GM12891 (cell line): ENCODE measurements at regions not wholly inside any gene's neighbourhood (a gene's known extent, or its start where the extent isn't known, plus 50 kb on each side); places are given as distances from the start of the nearest gene placed in this dataset.

Source experiments
- DNase-seq: peaks from one replicate; pipeline ENCODE4 v3.0.0; 2011; ENCODE audit warnings: low spot score; ENCODE audit not compliant: insufficient read length
- FAIRE-seq: peaks from 2 replicates; lab custom pipeline; 2011; peaks lifted over from hg19 to GRCh38; lab: Jason Lieb, UNC
- PAX5 ChIP-seq: IDR thresholded peaks from 2 replicates; pipeline ENCODE4 v1.6.1; 2011; ENCODE audit warnings: low read length, moderate library complexity, mild to moderate bottlenecking; ENCODE audit not compliant: insufficient read depth, severe bottlenecking
- POLR2A ChIP-seq: IDR thresholded peaks from 2 replicates; pipeline ENCODE4 v1.6.1; 2011; ENCODE audit warnings: low read depth, low read length, control low read depth
- POLR2AphosphoS5 ChIP-seq: IDR thresholded peaks from 2 replicates; pipeline ENCODE4 v1.6.1; 2011; ENCODE audit warnings: low read depth, low read length, control low read depth
- POU2F2 ChIP-seq: IDR thresholded peaks from 2 replicates; pipeline ENCODE4 v1.6.1; 2011; ENCODE audit warnings: low read depth, mild to moderate bottlenecking, control low read depth, low read length, moderate library complexity
- SPI1 ChIP-seq: IDR thresholded peaks from 2 replicates; pipeline ENCODE4 v1.6.1; 2011; ENCODE audit warnings: low read depth, low read length, control low read depth
- TAF1 ChIP-seq: IDR thresholded peaks from 2 replicates; pipeline ENCODE4 v1.6.1; 2011; ENCODE audit warnings: low read depth, low read length, control low read depth

DNA sequence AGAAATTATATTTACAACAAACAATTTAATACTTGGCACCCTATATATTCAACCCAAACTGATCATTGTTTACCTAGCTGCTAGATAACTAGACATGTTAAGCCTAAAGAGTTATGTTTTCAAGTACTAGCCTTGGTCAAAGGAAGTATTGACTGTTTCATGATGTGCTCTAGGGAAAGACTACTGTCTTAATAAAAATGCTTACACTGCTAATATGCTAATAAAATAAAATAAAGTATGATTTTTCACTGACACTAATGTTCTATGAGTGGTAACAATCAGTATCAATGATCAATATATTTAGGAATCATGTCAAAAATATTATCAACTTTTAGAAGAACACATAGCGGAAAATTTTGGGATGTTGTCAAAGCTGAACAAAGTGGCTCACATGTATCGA, 225.5 kb downstream of the OSR1 start:
- FAIRE-seq: no peak
- no peak for DNase-seq
- no peak for TF ChIP-seq PAX5
- no peak for TF ChIP-seq POLR2AphosphoS5
- TF ChIP-seq POU2F2: no peak
- TF ChIP-seq SPI1: no peak
- TF ChIP-seq TAF1: no peak
- no peak for TF ChIP-seq POLR2A

DNA sequence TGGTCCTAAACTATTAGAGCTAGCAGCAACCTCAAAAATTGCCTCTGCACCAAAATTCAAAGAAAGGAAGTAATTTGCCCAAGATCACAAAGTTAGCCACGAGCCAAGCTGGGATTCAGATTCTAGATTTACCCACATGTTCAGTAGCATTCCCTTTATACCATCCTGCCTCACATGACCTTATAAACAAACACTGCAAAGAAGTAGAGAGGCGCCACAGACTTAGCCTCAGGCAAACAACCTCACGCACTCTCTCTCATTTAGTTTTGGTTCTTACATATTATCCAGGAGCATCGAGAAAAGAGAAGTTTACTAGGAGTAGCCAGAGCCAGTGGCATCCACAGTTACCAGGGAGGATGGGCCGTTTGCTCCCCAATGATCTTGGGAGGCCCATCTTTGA, 226.6 kb downstream of the OSR1 start:
- no peak for FAIRE-seq
- TF ChIP-seq POU2F2 (no peak), POLR2A (no peak), POLR2AphosphoS5 (no peak), SPI1 (no peak)

DNA sequence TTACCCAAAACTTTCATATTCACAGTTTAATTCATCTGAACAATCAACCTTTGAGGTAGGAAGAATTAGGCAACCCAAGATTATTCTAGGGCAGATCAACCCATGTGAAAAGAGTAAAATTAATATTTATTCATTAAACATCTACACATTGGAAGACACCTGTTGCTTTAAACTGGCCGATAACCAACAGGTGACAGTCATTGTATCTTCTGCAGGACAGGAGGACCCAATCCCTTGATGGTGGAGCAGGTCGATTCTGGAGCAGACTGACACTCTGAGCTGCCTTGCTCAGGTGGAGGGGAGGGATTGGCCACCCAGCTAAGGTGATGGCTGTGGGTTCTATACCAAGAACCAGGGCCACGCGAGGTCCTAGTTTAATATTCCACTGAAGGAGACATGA, 230.3 kb downstream of the OSR1 start:
- FAIRE-seq: no peak
- DNase-seq: no peak
- no peak for TF ChIP-seq POLR2AphosphoS5
- TF ChIP-seq PAX5: no peak

More for the DNA sequence above, 226.6 kb downstream of the OSR1 start:
- DNase-seq: no peak

DNA sequence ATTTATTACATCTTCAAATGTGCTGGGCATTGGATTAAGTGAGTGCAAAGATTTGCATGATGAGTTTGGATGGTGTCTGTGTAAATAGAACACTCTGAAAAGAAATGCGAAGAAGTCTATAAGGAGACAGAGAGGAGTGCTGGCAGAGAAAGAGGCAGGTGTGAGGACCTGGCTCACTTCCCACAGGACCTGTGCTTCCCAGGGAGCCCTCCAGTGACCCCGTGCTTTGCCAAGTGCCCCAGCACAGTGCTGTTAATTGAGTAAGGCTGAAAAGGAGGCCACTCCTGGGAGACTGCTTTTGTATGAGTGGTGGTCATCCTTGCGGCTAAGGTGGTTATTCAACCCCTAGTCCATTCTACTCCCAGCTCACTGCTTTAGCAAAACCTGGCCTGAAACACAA, 230.8 kb downstream of the OSR1 start:
- TF ChIP-seq POU2F2 (no peak), SPI1 (no peak), POLR2AphosphoS5 (no peak), TAF1 (no peak)
- FAIRE-seq (no peak), DNase-seq (no peak)

DNA sequence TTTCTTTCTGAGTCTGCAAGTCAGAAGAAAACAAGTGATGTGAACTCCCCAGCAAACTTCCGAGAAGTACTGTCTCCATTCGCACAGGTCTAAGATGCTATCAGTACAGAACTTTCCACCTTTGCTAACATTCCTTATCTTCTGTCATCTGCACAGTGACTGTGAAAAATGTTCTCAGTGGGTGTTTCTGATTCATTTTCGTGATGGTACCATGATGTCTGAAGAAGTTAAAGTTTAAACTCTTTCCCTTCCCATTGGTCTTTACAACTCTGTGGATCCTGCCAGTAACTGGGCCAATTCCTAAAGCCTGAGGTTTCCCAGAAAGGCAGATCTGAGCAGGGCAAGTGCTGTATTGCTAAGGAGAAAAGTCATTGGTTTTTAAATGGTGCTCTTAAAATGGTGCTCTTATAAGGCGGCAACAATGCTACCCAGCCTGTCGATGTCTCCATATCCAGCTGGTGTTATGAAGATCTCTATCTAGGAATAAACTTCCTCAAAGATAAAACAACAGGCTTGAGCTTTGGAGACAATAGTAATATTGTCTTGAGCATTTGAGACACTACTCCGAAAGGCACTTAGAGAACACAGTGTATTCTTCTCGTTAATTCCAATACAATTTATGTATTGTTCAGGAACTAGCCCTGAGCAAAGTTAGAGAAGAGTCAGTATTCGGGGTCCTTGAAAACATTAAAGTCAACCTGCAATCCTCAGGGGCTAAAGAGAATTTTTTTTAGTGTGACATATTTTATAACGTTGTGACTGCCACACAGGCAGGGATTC, 232.3 kb downstream of the OSR1 start:
- DNase-seq (no peak), FAIRE-seq (no peak)
- TF ChIP-seq TAF1: no peak

DNA sequence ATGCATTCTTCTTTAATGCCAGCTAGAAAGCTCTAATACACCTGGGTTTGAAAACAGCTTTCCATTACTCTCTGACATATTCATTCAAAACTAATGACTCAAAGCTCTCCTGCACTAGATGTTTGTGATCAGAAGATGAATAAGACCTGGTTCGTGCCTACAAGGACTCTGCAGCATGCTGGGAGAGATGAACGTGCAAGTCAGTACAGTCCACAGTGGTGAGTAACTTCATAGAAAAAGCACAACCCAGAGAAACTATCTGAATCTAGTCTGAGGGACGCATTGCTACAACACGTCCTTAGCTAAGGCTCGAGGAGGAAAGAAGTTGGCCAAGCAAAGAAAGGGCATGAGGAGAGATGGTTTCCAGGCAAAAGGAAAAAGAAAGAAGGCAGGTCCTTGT, 234.3 kb downstream of the OSR1 start:
- DNase-seq: no peak

DNA sequence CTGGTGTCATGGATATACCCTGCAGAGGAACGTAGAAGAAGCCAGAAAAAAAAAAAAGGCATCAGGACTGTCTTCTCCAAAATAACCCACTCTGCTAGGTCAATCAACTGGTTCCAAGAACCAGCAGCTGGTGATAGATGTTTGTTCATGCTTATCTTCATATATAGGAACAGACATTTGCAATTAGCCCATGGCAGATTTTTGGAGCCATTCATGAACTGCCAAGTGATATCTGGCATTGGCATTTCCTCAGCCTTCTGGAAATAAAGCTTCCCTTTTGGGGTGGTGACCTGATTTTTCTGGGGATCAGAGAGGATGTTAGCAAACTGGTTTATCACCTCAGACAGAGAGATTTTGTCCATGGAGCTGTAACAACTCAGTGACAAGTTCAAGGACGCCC, 234.9 kb downstream of the OSR1 start:
- no peak for DNase-seq
- TF ChIP-seq TAF1: no peak
- TF ChIP-seq SPI1: no peak
- TF ChIP-seq POLR2AphosphoS5: no peak
- no peak for TF ChIP-seq POLR2A
- TF ChIP-seq POU2F2: no peak
- FAIRE-seq: no peak

More for the DNA sequence above, 234.3 kb downstream of the OSR1 start:
- FAIRE-seq: no peak
- TF ChIP-seq PAX5 (no peak), POU2F2 (no peak)

DNA sequence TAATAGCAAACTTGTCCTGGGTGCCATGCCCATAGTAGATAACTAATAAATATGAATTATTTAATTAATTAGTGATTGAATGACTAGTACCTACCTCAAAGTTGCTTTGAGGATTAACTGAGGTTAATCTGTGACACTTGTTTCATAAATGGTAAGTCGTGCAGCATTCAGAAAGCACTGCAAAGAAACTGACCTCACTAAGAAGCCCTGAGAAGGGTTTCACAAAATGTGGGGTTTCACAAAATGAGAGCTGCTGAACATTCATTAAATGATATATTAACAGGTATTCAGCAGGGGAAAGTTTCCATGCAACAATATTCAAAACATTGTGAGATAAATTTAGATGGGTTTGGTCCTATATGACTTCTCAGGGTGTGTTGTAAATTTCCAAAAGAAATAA, 236.2 kb downstream of the OSR1 start:
- DNase-seq (no peak), FAIRE-seq (no peak)
- TF ChIP-seq SPI1 (no peak), TAF1 (no peak), POLR2AphosphoS5 (no peak), POU2F2 (no peak), PAX5 (no peak), POLR2A (no peak)

DNA sequence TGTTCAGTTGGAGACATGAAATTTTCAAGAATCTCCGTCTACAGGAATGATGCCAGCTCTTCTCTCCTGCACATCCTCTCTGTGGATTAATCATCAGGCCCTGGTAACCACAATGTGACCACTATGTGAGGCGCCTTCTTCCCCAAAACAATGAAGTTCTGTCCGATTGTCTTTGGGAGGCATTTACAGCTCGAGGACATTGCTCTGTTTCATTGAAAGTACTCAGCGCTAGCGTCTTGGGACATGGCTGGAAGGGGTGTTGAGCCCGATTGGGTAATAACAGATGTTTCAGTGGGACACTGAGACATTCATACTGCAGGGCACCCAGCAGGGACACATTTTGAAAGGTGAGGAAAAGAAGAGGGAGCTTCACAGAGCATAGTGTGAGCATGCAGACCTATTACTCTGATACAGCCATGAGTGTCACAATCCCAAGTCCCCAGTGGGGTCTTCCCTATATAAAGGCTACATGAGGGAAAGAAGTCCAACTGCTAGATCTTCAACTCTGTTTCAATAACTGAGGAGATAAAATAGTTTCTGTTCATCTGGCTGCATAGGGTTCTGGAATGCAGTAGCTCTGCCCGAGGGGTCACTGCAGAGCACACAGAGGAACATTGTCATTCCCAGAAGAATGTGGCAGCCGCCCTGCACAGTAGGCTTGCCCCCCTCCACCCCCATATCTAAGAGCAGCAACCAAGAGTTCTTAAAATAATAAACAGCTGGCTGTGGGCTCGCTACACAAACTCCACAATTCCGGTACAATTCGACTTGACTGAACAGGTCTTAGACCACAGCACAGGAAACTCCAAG, 237.3 kb downstream of the OSR1 start:
- no peak for DNase-seq
- TF ChIP-seq POU2F2: no peak
- no peak for TF ChIP-seq POLR2AphosphoS5
- FAIRE-seq: no peak

DNA sequence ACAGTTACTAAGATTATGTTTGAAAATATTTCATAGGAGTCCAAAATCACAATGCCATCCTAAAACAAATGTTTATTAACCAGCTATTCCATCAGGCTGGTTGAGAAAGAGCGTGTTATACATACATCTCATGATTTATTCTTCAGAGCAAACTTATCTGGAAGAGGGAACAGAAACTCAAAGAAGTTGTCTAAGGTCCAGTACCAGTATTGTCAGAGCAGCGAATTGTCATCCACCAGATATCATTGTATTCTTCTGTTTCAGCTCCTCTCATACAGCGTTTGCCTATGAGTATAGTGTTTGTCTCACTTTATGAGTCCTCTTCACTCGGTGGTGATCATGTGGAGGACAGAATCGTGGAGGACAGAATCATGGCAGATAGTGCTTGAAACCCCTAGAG, 238.2 kb downstream of the OSR1 start:
- FAIRE-seq: no peak

More for the DNA sequence above, 238.2 kb downstream of the OSR1 start:
- TF ChIP-seq PAX5 (no peak), POLR2A (no peak), SPI1 (no peak), POU2F2 (no peak), POLR2AphosphoS5 (no peak), TAF1 (no peak)
- no peak for DNase-seq
